GM10266 (cell line): ENCODE measurements at regions not wholly inside any gene's neighbourhood (a gene's known extent, or its start where the extent isn't known, plus 50 kb on each side); places are given as distances from the start of the nearest gene placed in this dataset.

Experiments
- DNase-seq: peaks from one replicate; pipeline ENCODE4 v3.0.0; 2012; ENCODE audit errors: extremely low spot score
- CTCF ChIP-seq: IDR thresholded peaks from 2 replicates; pipeline ENCODE4 v1.5.1; 2012; ENCODE audit warnings: mild to moderate bottlenecking, low read depth; ENCODE audit not compliant: control insufficient read depth, insufficient read depth; ENCODE audit errors: missing control alignments

DNA sequence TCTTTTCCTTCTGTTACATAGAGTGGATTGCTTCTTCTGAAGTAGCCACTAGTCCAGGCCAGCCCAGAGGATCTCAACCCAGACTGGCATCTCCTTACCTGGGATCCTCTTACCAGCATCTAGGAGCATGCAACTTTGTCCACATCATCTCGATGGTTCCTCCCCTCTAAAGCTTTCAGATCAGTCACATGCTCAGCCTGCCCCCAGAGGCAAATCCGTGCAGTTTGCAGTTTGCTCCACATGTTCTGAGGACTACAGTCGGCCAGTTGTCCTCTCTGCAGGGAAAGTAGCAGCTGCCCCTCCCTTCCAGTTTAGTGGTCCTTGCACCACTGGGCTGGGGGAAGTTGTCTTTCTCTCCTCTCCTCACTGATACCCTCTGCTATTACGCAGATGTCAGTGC, 259.8 kb upstream of the APCDD1 start:
- TF ChIP-seq CTCF: no peak

DNA sequence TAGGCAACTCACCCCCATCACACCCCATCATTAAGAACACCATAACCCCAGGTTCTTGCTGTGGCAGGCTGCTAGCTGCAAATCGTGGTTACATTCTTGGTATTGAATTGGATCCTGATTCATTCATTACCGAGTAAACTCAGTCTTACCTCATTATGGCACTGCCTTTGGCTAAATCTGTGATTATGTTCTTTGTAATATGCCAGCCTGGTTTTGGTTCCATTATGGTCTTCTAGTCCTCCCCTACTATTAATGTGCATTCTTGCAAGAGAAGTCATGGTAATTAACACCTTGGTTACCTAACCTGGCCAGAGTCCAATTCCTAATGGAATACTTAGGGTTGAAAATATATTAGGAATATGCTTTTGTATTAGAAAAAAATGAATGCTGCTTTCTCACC, 258.9 kb upstream of the APCDD1 start:
- no peak for TF ChIP-seq CTCF
- DNase-seq: no peak

More for the DNA sequence above, 259.8 kb upstream of the APCDD1 start:
- DNase-seq: no peak

DNA sequence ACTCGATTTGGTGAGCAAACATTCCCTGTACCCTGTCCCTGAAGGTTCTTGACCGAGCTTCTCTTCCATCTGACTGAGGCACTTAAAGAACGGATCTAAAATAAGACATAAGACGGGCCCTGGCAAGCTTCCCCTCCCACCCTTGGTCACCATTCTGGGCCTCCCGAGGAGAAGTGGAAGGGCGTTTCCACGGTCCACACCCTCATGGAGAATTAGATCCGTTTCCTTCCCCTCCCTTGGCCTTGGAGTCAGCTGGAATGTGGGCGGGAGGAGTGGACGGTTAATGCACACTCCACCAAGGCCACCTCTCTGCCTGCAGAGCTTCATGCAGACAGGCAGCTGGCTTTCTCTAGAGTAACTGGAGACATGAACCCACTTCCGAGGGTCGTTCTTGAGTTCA, 257.3 kb upstream of the APCDD1 start:
- TF ChIP-seq CTCF: no peak
- no peak for DNase-seq

- no peak for DNase-seq
Observed at GRCh38 chr18:10201226-10201625, 253.2 kb upstream of the APCDD1 start.

DNA sequence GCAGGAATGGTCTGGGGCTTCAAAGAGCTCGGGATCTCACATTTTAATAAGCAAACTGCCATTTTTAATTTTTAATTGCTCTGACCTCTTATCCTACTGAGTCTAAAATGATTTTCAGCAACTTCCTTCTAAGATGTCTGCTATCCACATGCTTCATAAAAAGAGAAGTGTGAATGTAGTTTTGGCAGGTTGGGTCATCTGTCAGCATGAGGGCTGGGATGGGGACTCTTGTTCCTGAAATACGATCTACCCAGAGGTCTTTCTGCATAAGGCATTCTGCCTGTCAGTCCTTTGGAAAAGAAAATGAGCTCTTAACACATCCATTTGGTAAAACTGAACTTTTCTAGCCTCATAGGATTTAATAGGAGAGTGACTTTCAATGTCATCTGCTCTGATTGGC, 252.8 kb upstream of the APCDD1 start:
- DNase-seq: no peak
- TF ChIP-seq CTCF: no peak

More at GRCh38 chr18:10201226-10201625, 253.2 kb upstream of the APCDD1 start:
- TF ChIP-seq CTCF: no peak

DNA sequence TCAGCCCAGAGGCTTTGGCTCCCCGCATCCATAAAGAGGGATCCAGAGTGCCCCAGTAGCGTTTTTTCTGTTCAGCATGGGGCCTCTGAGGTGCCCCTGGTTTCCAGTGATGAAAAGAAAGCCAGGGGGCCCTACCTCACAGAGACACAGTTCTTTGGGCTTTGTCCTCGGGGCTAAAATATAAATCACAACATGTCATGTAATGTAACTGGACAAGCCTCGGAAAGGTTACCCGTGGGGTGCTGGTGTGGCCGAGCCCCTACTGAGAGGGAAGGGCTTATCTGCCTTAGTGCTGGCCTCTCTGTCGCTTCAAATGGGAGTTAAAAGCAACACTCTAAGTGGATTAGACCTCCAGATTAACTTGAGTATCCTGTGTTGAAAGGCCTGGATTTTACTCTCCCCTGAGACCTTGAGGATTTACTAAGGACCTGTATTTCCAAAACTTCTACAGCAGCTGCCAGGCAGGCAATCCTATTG, 251.6 kb upstream of the APCDD1 start:
- no peak for DNase-seq
- no peak for TF ChIP-seq CTCF

GRCh38 chr18:10205151-10205550, 249.3 kb upstream of the APCDD1 start:
- no peak for DNase-seq
- no peak for TF ChIP-seq CTCF
